AG08395 (cell line): ENCODE measurements at regions not wholly inside any gene's neighbourhood (a gene's known extent, or its start where the extent isn't known, plus 50 kb on each side); places are given as distances from the start of the nearest gene placed in this dataset.

Source experiments
- DNase-seq: peaks from one replicate; pipeline ENCODE4 v3.0.0; 2012; ENCODE audit warnings: mixed read lengths, low spot score

GRCh38 chr2:136402281-136402680 is 284.3 kb upstream of the CXCR4 start:
- DNase-seq: no peak

- no peak for DNase-seq
Observed at GRCh38 chr2:136399667-136400289, 281.8 kb upstream of the CXCR4 start.

GRCh38 chr2:136395582-136395981 is 277.6 kb upstream of the CXCR4 start:
- DNase-seq: no peak

- DNase-seq: no peak
Observed at GRCh38 chr2:136394136-136395060, 276.4 kb upstream of the CXCR4 start.

GRCh38 chr2:136393514-136393913 is 275.6 kb upstream of the CXCR4 start:
- DNase-seq: no peak

GRCh38 chr2:136392897-136393505 is 275.1 kb upstream of the CXCR4 start:
- DNase-seq: no peak

GRCh38 chr2:136389809-136390208 is 271.9 kb upstream of the CXCR4 start:
- DNase-seq: no peak

- DNase-seq: no peak
Observed at GRCh38 chr2:136386046-136386445, 268.1 kb upstream of the CXCR4 start.

- peak; percentile 18 for DNase-seq
Observed at GRCh38 chr2:136384531-136385303, 266.8 kb upstream of the CXCR4 start.

GRCh38 chr2:136383167-136383566 is 265.2 kb upstream of the CXCR4 start:
- DNase-seq: no peak

GRCh38 chr2:136381722-136382633 is 264.0 kb upstream of the CXCR4 start:
- no peak for DNase-seq

- DNase-seq: no peak
Observed at GRCh38 chr2:136381245-136381644, 263.3 kb upstream of the CXCR4 start.

GRCh38 chr2:136378712-136379595 is 261.0 kb upstream of the CXCR4 start:
- DNase-seq: peak; percentile 7

- DNase-seq: no peak
Observed at GRCh38 chr2:136377423-136378382, 259.8 kb upstream of the CXCR4 start.

GRCh38 chr2:136376798-136377211 is 258.9 kb upstream of the CXCR4 start:
- no peak for DNase-seq

GRCh38 chr2:136376211-136376610 is 258.3 kb upstream of the CXCR4 start:
- no peak for DNase-seq

- DNase-seq: no peak
Observed at GRCh38 chr2:136375017-136375901, 257.3 kb upstream of the CXCR4 start.

GRCh38 chr2:136373841-136374240 is 255.9 kb upstream of the CXCR4 start:
- DNase-seq: no peak
